OCI-LY1 (cell line): ENCODE measurements at regions not wholly inside any gene's neighbourhood (a gene's known extent, or its start where the extent isn't known, plus 50 kb on each side); places are given as distances from the start of the nearest gene placed in this dataset.

Experiments
- H2AFZ ChIP-seq: fragments of 200-600 bp; sonication (generic), shearing (Covaris generic); 2 replicates; pipeline ENCODE4 v1.6.0; 2014; ENCODE audit warnings: antibody characterized with exemption, mild to moderate bottlenecking, low read length
- H3F3A ChIP-seq: fragments of 200-600 bp; sonication (generic), shearing (Covaris generic); 2 replicates; pipeline ENCODE4 v1.6.0; 2014; ENCODE audit warnings: mild to moderate bottlenecking, antibody characterized with exemption, low read length, moderate library complexity; ENCODE audit not compliant: insufficient read depth
- H3K27ac ChIP-seq: fragments of 200-600 bp; sonication (generic); 2 replicates; pipeline ENCODE4 v1.5.1; 2014; ENCODE audit warnings: low read length, mixed run types, mild to moderate bottlenecking, low read depth; ENCODE audit not compliant: poor library complexity, severe bottlenecking
- H3K27me3 ChIP-seq: fragments of 200-600 bp; sonication (generic); 2 replicates; pipeline ENCODE4 v1.6.0; 2014; ENCODE audit warnings: antibody characterized with exemption, mild to moderate bottlenecking, low read length, moderate library complexity; ENCODE audit not compliant: insufficient read depth
- H3K36me3 ChIP-seq: fragments of 200-600 bp; sonication (generic); 2 replicates; pipeline ENCODE4 v1.6.1; 2014; ENCODE audit warnings: mild to moderate bottlenecking, antibody characterized with exemption, low read length, moderate library complexity, mixed read lengths; ENCODE audit not compliant: insufficient read depth
- H3K4me1 ChIP-seq: fragments of 200-600 bp; sonication (generic); 2 replicates; pipeline ENCODE4 v1.5.1; 2014; ENCODE audit warnings: mild to moderate bottlenecking, low read length, moderate library complexity; ENCODE audit not compliant: insufficient read depth, severe bottlenecking
- H3K4me2 ChIP-seq: fragments of 200-600 bp; sonication (generic), shearing (Covaris generic); 2 replicates; pipeline ENCODE4 v1.6.1; 2014; ENCODE audit warnings: low read length
- H3K4me3 ChIP-seq: fragments of 200-600 bp; sonication (generic); 2 replicates; pipeline ENCODE4 v1.5.1; 2014; ENCODE audit warnings: low read length, low read depth, mild to moderate bottlenecking, mixed read lengths; ENCODE audit not compliant: poor library complexity, severe bottlenecking
- H3K79me2 ChIP-seq: fragments of 200-600 bp; shearing (Covaris generic); 2 replicates; pipeline ENCODE4 v1.6.1; 2016; ENCODE audit warnings: mixed run types, low read length, mixed read lengths; ENCODE audit not compliant: insufficient read depth
- H3K9ac ChIP-seq: fragments of 200-600 bp; sonication (generic), shearing (Covaris generic); 2 replicates; pipeline ENCODE4 v1.6.1; 2014; ENCODE audit warnings: mild to moderate bottlenecking, low read length, mixed read lengths
- H3K9me2 ChIP-seq: fragments of 200-600 bp; sonication (generic), shearing (Covaris generic); 2 replicates; pipeline ENCODE4 v1.6.1; 2014; ENCODE audit warnings: low read depth, mild to moderate bottlenecking, low read length, mixed read lengths
- H3K9me3 ChIP-seq: fragments of 200-600 bp; shearing (Covaris generic); 2 replicates; pipeline ENCODE4 v1.6.1; 2014; ENCODE audit warnings: low read length, mixed read lengths
- H4K20me1 ChIP-seq: fragments of 200-600 bp; sonication (generic), shearing (Covaris generic); 2 replicates; pipeline ENCODE4 v1.6.0; 2016; ENCODE audit warnings: mild to moderate bottlenecking, low read length; ENCODE audit not compliant: insufficient read depth
- EZH2 ChIP-seq: fragments of 200-600 bp; sonication (generic), shearing (Covaris generic); IDR thresholded peaks from 2 replicates; pipeline ENCODE4 v1.8.0; 2017; ENCODE audit warnings: borderline replicate concordance, mixed run types, mild to moderate bottlenecking, antibody characterized with exemption, low read length, moderate library complexity, mixed read lengths
- TF ChIP-seq, protein P1 (sequence below): fragments of 200-600 bp; sonication (generic), shearing (Covaris generic); IDR thresholded peaks from 2 replicates; pipeline ENCODE4 v1.5.1; 2017; ENCODE audit warnings: mild to moderate bottlenecking, antibody characterized with exemption, low read length, moderate library complexity, mixed read lengths

- H3K9me3 ChIP-seq: no peaks in the 10 kb centered on the region
- TF ChIP-seq EZH2: no peak
- TF ChIP-seq, protein P1, sequence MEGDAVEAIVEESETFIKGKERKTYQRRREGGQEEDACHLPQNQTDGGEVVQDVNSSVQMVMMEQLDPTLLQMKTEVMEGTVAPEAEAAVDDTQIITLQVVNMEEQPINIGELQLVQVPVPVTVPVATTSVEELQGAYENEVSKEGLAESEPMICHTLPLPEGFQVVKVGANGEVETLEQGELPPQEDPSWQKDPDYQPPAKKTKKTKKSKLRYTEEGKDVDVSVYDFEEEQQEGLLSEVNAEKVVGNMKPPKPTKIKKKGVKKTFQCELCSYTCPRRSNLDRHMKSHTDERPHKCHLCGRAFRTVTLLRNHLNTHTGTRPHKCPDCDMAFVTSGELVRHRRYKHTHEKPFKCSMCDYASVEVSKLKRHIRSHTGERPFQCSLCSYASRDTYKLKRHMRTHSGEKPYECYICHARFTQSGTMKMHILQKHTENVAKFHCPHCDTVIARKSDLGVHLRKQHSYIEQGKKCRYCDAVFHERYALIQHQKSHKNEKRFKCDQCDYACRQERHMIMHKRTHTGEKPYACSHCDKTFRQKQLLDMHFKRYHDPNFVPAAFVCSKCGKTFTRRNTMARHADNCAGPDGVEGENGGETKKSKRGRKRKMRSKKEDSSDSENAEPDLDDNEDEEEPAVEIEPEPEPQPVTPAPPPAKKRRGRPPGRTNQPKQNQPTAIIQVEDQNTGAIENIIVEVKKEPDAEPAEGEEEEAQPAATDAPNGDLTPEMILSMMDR: no peak
- no peaks in the 10 kb centered on the region for H3K79me2 ChIP-seq
- H2AFZ ChIP-seq: no peak overlapping the region
- no peaks in the 10 kb centered on the region for H3F3A ChIP-seq
- no peak overlapping the region for H3K27ac ChIP-seq
- H3K9ac ChIP-seq: no peak overlapping the region
- H3K27me3 ChIP-seq: no peaks in the 10 kb centered on the region
- H3K36me3 ChIP-seq: no peaks in the 10 kb centered on the region
- no peak overlapping the region for H3K4me3 ChIP-seq
- no peak overlapping the region for H3K4me2 ChIP-seq
- H3K4me1 ChIP-seq: no peaks in the 10 kb centered on the region
- H3K9me2 ChIP-seq: no peaks in the 10 kb centered on the region
- H4K20me1 ChIP-seq: no peaks in the 10 kb centered on the region
These were observed 96.7 kb upstream of the SEMA6A start for GRCh38 chr5:116671211-116671736.

GRCh38 chr5:116669261-116670031, 94.8 kb upstream of the SEMA6A start:
- no peak overlapping the region for H3K4me3 ChIP-seq
- H3K9ac ChIP-seq: no peak overlapping the region
- H3K36me3 ChIP-seq: no peaks in the 10 kb centered on the region
- H3K27ac ChIP-seq: no peak overlapping the region
- H3K27me3 ChIP-seq: no peaks in the 10 kb centered on the region
- TF ChIP-seq, protein P1: no peak
- TF ChIP-seq EZH2: no peak
- H3K4me1 ChIP-seq: no peaks in the 10 kb centered on the region
- no peaks in the 10 kb centered on the region for H4K20me1 ChIP-seq
- no peaks in the 10 kb centered on the region for H3F3A ChIP-seq
- H3K4me2 ChIP-seq: no peak overlapping the region
- no peaks in the 10 kb centered on the region for H3K79me2 ChIP-seq
- no peaks in the 10 kb centered on the region for H3K9me2 ChIP-seq
- no peak overlapping the region for H2AFZ ChIP-seq
- no peaks in the 10 kb centered on the region for H3K9me3 ChIP-seq

DNA sequence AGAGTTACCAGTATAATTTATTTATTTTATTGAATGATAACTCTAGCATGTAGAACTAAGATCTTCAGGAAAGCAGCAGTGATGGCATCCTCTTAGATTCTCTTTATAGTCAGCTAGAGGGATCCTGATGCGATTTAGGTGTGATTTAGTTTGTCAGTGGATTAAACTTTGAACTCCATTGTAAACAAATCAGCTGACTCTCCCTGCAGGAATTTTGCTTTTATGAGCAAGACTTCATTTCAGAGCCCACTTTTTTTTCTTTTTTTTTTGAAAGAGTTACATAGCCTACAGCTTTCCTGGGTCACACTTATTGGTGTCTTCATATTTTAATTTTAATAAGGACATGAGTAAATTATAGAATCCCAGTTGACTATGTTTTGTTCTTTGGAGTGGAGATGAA, 93.8 kb upstream of the SEMA6A start:
- no peaks in the 10 kb centered on the region for H3K9me2 ChIP-seq
- no peaks in the 10 kb centered on the region for H3K9me3 ChIP-seq
- no peak overlapping the region for H2AFZ ChIP-seq
- TF ChIP-seq, protein P1: no peak
- TF ChIP-seq EZH2: no peak
- H3K9ac ChIP-seq: no peak overlapping the region
- H4K20me1 ChIP-seq: no peaks in the 10 kb centered on the region
- H3K4me3 ChIP-seq: no peak overlapping the region
- H3K36me3 ChIP-seq: no peaks in the 10 kb centered on the region
- no peak overlapping the region for H3K4me2 ChIP-seq
- no peaks in the 10 kb centered on the region for H3K79me2 ChIP-seq
- H3K27me3 ChIP-seq: no peaks in the 10 kb centered on the region
- H3K27ac ChIP-seq: no peak overlapping the region
- no peaks in the 10 kb centered on the region for H3F3A ChIP-seq
- H3K4me1 ChIP-seq: no peaks in the 10 kb centered on the region
